ENCODE measurements at regions not wholly inside any gene's neighbourhood (a gene's known extent, or its start where the extent isn't known, plus 50 kb on each side); places are given as distances from the start of the nearest gene placed in this dataset.
"Not testable (repeated sequence)": the region's sequence is repeated elsewhere in the genome, so short reads cannot be mapped to it uniquely, and the experiment has no call there.

- no peaks in the 10 kb centered on the region for H3K4me1 ChIP-seq (ENCODE audit: control insufficient read depth, insufficient read depth, low read length)
- intact Hi-C loops (cut with micrococcal nuclease; ENCODE audit: unreplicated experiment) (no loop called here), in situ Hi-C loops (cut with HindIII; ENCODE audit: low pct_unique_long_range_greater_than_20kb, low sequenced_read_pairs) (no loop called here)
- no peaks in the 10 kb centered on the region for H3K9me3 ChIP-seq (ENCODE audit: control insufficient read depth, insufficient read depth, low read depth, low read length)
- ATAC-seq (no peak), DNase-seq (ENCODE audit: low read depth, low spot score) (no peak)
- TF ChIP-seq TCF7L2 (IDR thresholded peaks at IDR 0.05; ENCODE audit: low read depth, low read length) (no peak), CTCF (IDR thresholded peaks at IDR 0.05) (no peak), POLR2AphosphoS5 (IDR thresholded peaks at IDR 0.05; ENCODE audit: low read depth, low read length) (no peak), SIN3A (IDR thresholded peaks at IDR 0.05; ENCODE audit: borderline replicate concordance, insufficient read depth, low read depth, low read length) (no peak), REST (IDR thresholded peaks at IDR 0.05; ENCODE audit: insufficient read depth in 1 of 2, low read depth in 2 of 2, low read length in 1 of 2) (no peak)
- BruUV-seq (replicated peaks) = no TSS peak
- H3K4me3 ChIP-seq (ENCODE audit: low read depth in 2 of 2, low read length in 2 of 2) = no peak overlapping the region
- no peaks in the 10 kb centered on the region for H3K27me3 ChIP-seq (ENCODE audit: control insufficient read depth, insufficient read depth, low read length)
- H3K36me3 ChIP-seq (ENCODE audit: control insufficient read depth, insufficient read depth, low read length) = no peaks in the 10 kb centered on the region
- CTCF ChIA-PET = no interaction called here
- no peak overlapping the region for H3K27ac ChIP-seq (ENCODE audit: low read length)
- POLR2A ChIA-PET = no interaction called here
These were observed 488.8 kb downstream of the TENT5A start for GRCh38 chr6:81263531-81264168.

GRCh38 chr6:81262656-81263055, 489.8 kb downstream of the TENT5A start:
- no peaks in the 10 kb centered on the region for H3K36me3 ChIP-seq (ENCODE audit: control insufficient read depth, insufficient read depth, low read length)
- TF ChIP-seq SIN3A (IDR thresholded peaks at IDR 0.05; ENCODE audit: borderline replicate concordance, insufficient read depth, low read depth, low read length) (no peak), REST (IDR thresholded peaks at IDR 0.05; ENCODE audit: insufficient read depth in 1 of 2, low read depth in 2 of 2, low read length in 1 of 2) (no peak), TCF7L2 (IDR thresholded peaks at IDR 0.05; ENCODE audit: low read depth, low read length) (no peak), CTCF (IDR thresholded peaks at IDR 0.05) (no peak), POLR2AphosphoS5 (IDR thresholded peaks at IDR 0.05; ENCODE audit: low read depth, low read length) (no peak)
- POLR2A ChIA-PET = no interaction called here
- H3K27me3 ChIP-seq (ENCODE audit: control insufficient read depth, insufficient read depth, low read length) = no peaks in the 10 kb centered on the region
- ATAC-seq (no peak), DNase-seq (ENCODE audit: low read depth, low spot score) (no peak)
- no peaks in the 10 kb centered on the region for H3K9me3 ChIP-seq (ENCODE audit: control insufficient read depth, insufficient read depth, low read depth, low read length)
- no peaks in the 10 kb centered on the region for H3K4me1 ChIP-seq (ENCODE audit: control insufficient read depth, insufficient read depth, low read length)
- H3K27ac ChIP-seq (ENCODE audit: low read length) = no peak overlapping the region
- intact Hi-C loops (cut with micrococcal nuclease; ENCODE audit: unreplicated experiment) (no loop called here), in situ Hi-C loops (cut with HindIII; ENCODE audit: low pct_unique_long_range_greater_than_20kb, low sequenced_read_pairs) (no loop called here)
- CTCF ChIA-PET = no interaction called here
- no peak overlapping the region for H3K4me3 ChIP-seq (ENCODE audit: low read depth in 2 of 2, low read length in 2 of 2)
- BruUV-seq (replicated peaks) = no TSS peak

- H3K4me1 ChIP-seq (ENCODE audit: control insufficient read depth, insufficient read depth, low read length); H3K9me3 ChIP-seq (ENCODE audit: control insufficient read depth, insufficient read depth, low read depth, low read length); H3K27me3 ChIP-seq (ENCODE audit: control insufficient read depth, insufficient read depth, low read length); intact Hi-C loops (cut with micrococcal nuclease; ENCODE audit: unreplicated experiment); DNase-seq (ENCODE audit: low read depth, low spot score); CTCF ChIA-PET; ATAC-seq; H3K4me3 ChIP-seq (ENCODE audit: low read depth in 2 of 2, low read length in 2 of 2); H3K27ac ChIP-seq (ENCODE audit: low read length); BruUV-seq (replicated peaks); POLR2A ChIA-PET; H3K36me3 ChIP-seq (ENCODE audit: control insufficient read depth, insufficient read depth, low read length); in situ Hi-C loops (cut with HindIII; ENCODE audit: low pct_unique_long_range_greater_than_20kb, low sequenced_read_pairs): not testable (repeated sequence)
These were observed 496.3 kb downstream of the TENT5A start for GRCh38 chr6:81256223-81256622.
